SK-N-SH treated with all-trans-retinoic acid at 6 μM for 48 hours (cell line): ENCODE measurements at regions not wholly inside any gene's neighbourhood (a gene's known extent, or its start where the extent isn't known, plus 50 kb on each side); places are given as distances from the start of the nearest gene placed in this dataset.

Experiments
- ATAC-seq: fragments of 200-7000 bp; cut with Tn5 transposase; 3 replicates; pipeline ENCODE4 v1.9.1; 2020; ENCODE audit warnings: mild to moderate bottlenecking, moderate library complexity
- ARNTL ChIP-seq: fragments of 450-650 bp; formaldehyde crosslinking; IDR thresholded peaks from 2 replicates; pipeline ENCODE4 v1.5.0; 2020; ENCODE audit warnings: low read depth, mild to moderate bottlenecking, moderate library complexity, borderline replicate concordance
- BACH2 ChIP-seq: fragments of 250-450 bp; sonication (Bioruptor Pico); IDR thresholded peaks from 2 replicates; pipeline ENCODE4 v1.9.0; 2021; ENCODE audit warnings: mild to moderate bottlenecking, borderline replicate concordance
- CREB5 ChIP-seq: fragments of 250-450 bp; sonication (Bioruptor Pico); IDR thresholded peaks from 2 replicates; pipeline ENCODE4 v1.5.1; 2020; ENCODE audit warnings: low read depth, mild to moderate bottlenecking, moderate library complexity
- CSDC2 ChIP-seq: fragments of 250-450 bp; sonication (Bioruptor Pico); IDR thresholded peaks from 2 replicates; pipeline ENCODE4 v1.5.0; 2020; ENCODE audit warnings: mild to moderate bottlenecking, moderate library complexity
- CSRNP3 ChIP-seq: fragments of 250-450 bp; sonication (Bioruptor Pico); IDR thresholded peaks from 2 replicates; pipeline ENCODE4 v1.5.1; 2021; ENCODE audit warnings: mild to moderate bottlenecking, moderate library complexity
- ESRRG ChIP-seq: fragments of 250-450 bp; sonication (Bioruptor Pico); IDR thresholded peaks from 2 replicates; pipeline ENCODE4 v1.6.1; 2021; ENCODE audit warnings: mild to moderate bottlenecking
- PATZ1 ChIP-seq: fragments of 250-450 bp; sonication (Bioruptor Pico); IDR thresholded peaks from 2 replicates; pipeline ENCODE4 v1.8.0; 2020; ENCODE audit warnings: mild to moderate bottlenecking, moderate library complexity, borderline replicate concordance
- POU6F1 ChIP-seq: fragments of 250-450 bp; sonication (Bioruptor Pico); IDR thresholded peaks from 2 replicates; pipeline ENCODE4 v1.8.0; 2021; ENCODE audit warnings: low read depth, mild to moderate bottlenecking, moderate library complexity, borderline replicate concordance
- PPARA ChIP-seq: fragments of 250-450 bp; sonication (Bioruptor Pico); IDR thresholded peaks from 2 replicates; pipeline ENCODE4 v1.5.0; 2020; ENCODE audit warnings: mild to moderate bottlenecking, borderline replicate concordance
- RARB ChIP-seq: fragments of 250-450 bp; sonication (Bioruptor Pico); IDR thresholded peaks from 2 replicates; pipeline ENCODE4 v1.8.0; 2021; ENCODE audit warnings: mild to moderate bottlenecking, moderate library complexity
- SNAI2 ChIP-seq: fragments of 250-450 bp; sonication (Bioruptor Pico); IDR thresholded peaks from 2 replicates; pipeline ENCODE4 v1.5.0; 2020; ENCODE audit warnings: mild to moderate bottlenecking, moderate library complexity
- TOX ChIP-seq: fragments of 250-450 bp; sonication (Bioruptor Pico); IDR thresholded peaks from 2 replicates; pipeline ENCODE4 v1.8.0; 2021; ENCODE audit warnings: mild to moderate bottlenecking, moderate library complexity, borderline replicate concordance
- TSHZ2 ChIP-seq: fragments of 250-450 bp; sonication (Bioruptor Pico); IDR thresholded peaks from 2 replicates; pipeline ENCODE4 v1.5.0; 2020; ENCODE audit warnings: mild to moderate bottlenecking, moderate library complexity
- ZC3H10 ChIP-seq: fragments of 250-450 bp; sonication (Bioruptor Pico); IDR thresholded peaks from 2 replicates; pipeline ENCODE4 v1.5.1; 2021; ENCODE audit warnings: mild to moderate bottlenecking, moderate library complexity
- ZFP30 ChIP-seq: fragments of 450-650 bp; formaldehyde crosslinking; IDR thresholded peaks from 2 replicates; pipeline ENCODE4 v1.5.0; 2022; ENCODE audit warnings: mild to moderate bottlenecking, moderate library complexity
- ZNF565 ChIP-seq: fragments of 450-650 bp; formaldehyde crosslinking; conservative IDR thresholded peaks from 2 replicates; pipeline ENCODE4 v1.5.0; 2020; ENCODE audit warnings: low read depth, mild to moderate bottlenecking, moderate library complexity
- ZNF70 ChIP-seq: fragments of 450-650 bp; formaldehyde crosslinking; IDR thresholded peaks from 2 replicates; pipeline ENCODE4 v1.5.0; 2020; ENCODE audit warnings: mild to moderate bottlenecking, moderate library complexity
- ZNF8 ChIP-seq: fragments of 450-650 bp; formaldehyde crosslinking; IDR thresholded peaks from 2 replicates; pipeline ENCODE4 v1.5.0; 2020; ENCODE audit warnings: mild to moderate bottlenecking, moderate library complexity

GRCh38 chr5:86523718-86524117 lies 94.0 kb upstream of the COX7C start (continued):
- TF ChIP-seq CREB5 (CRISPR knock-in tag): no peak

- TF ChIP-seq ZNF70 (no peak), PATZ1 (CRISPR knock-in tag) (no peak), ZNF565 (CRISPR knock-in tag) (no peak), ARNTL (no peak), ZFP30 (CRISPR knock-in tag) (no peak), ZNF8 (CRISPR knock-in tag) (no peak)
- no peak for ATAC-seq
Observed at GRCh38 chr5:86525622-86526021, 92.1 kb upstream of the COX7C start.

GRCh38 chr5:86526811-86527348 lies 90.9 kb upstream of the COX7C start:
- TF ChIP-seq ESRRG (CRISPR knock-in tag): no peak
- no peak for TF ChIP-seq PPARA (CRISPR knock-in tag)
- no peak for TF ChIP-seq TSHZ2 (CRISPR knock-in tag)
- no peak for TF ChIP-seq TOX
- TF ChIP-seq SNAI2 (CRISPR knock-in tag): no peak
- no peak for TF ChIP-seq CSRNP3 (CRISPR knock-in tag)
- no peak for TF ChIP-seq ZC3H10 (CRISPR knock-in tag)
- TF ChIP-seq RARB: no peak
- no peak for TF ChIP-seq BACH2 (CRISPR knock-in tag)
- TF ChIP-seq, all 23 proteins: peak for 0
- no peak for ATAC-seq

- no peak for TF ChIP-seq PPARA (CRISPR knock-in tag)
- no peak for TF ChIP-seq CSRNP3 (CRISPR knock-in tag)
- TF ChIP-seq POU6F1 (CRISPR knock-in tag): no peak
- TF ChIP-seq SNAI2 (CRISPR knock-in tag): no peak
- no peak for TF ChIP-seq ARNTL
- TF ChIP-seq ZFP30 (CRISPR knock-in tag): no peak
- no peak for TF ChIP-seq BACH2 (CRISPR knock-in tag)
- no peak for TF ChIP-seq RARB
- no peak for TF ChIP-seq ZC3H10 (CRISPR knock-in tag)
- no peak for TF ChIP-seq ESRRG (CRISPR knock-in tag)
- TF ChIP-seq CSDC2 (CRISPR knock-in tag): no peak
- ATAC-seq: no peak
Observed at GRCh38 chr5:86532429-86532828, 85.3 kb upstream of the COX7C start.
